ENCODE measurements at regions not wholly inside any gene's neighbourhood (a gene's known extent, or its start where the extent isn't known, plus 50 kb on each side); places are given as distances from the start of the nearest gene placed in this dataset.
A peak's percentile ranks its signal among the peaks of the same experiment; 100 is the strongest.
"Not testable (repeated sequence)": the region's sequence is repeated elsewhere in the genome, so short reads cannot be mapped to it uniquely, and the experiment has no call there.

DNA sequence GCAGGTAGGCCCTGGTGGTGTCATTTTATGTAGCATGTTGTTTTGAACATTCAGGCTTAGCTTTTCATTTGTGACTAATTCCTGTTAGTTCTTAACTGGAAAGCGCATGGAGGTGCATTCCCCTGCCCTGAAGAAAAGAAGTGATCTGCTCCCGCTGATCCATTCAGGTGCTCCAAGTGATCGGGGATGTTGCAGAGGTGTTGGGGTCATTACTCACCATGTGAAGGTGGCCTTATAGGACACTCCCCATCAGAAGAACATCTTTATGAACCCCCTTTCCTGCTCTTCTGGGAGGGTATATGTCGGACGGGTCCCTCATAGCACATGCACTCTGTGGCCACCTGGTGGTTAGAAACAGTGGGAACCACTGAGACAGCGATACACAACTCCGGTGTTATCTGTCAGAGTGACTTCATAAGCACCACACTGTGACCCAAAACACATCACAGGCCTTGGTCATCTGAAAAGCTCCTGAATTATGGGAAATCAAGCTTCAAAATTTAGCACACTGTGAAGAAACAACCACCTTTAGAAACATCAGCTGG lies 172.5 kb upstream of the NOTCH2NLA start:
- TF ChIP-seq, protein P1, sequence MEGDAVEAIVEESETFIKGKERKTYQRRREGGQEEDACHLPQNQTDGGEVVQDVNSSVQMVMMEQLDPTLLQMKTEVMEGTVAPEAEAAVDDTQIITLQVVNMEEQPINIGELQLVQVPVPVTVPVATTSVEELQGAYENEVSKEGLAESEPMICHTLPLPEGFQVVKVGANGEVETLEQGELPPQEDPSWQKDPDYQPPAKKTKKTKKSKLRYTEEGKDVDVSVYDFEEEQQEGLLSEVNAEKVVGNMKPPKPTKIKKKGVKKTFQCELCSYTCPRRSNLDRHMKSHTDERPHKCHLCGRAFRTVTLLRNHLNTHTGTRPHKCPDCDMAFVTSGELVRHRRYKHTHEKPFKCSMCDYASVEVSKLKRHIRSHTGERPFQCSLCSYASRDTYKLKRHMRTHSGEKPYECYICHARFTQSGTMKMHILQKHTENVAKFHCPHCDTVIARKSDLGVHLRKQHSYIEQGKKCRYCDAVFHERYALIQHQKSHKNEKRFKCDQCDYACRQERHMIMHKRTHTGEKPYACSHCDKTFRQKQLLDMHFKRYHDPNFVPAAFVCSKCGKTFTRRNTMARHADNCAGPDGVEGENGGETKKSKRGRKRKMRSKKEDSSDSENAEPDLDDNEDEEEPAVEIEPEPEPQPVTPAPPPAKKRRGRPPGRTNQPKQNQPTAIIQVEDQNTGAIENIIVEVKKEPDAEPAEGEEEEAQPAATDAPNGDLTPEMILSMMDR (IDR thresholded peaks at IDR 0.05), result peak in 2 of 3 experiments; percentile 37 to 43
- not testable (repeated sequence) for TF ChIP-seq POLR2A (IDR thresholded peaks at IDR 0.05)

Data from testis (tissue), 2 donors.